ENCODE measurements at regions not wholly inside any gene's neighbourhood (a gene's known extent, or its start where the extent isn't known, plus 50 kb on each side); places are given as distances from the start of the nearest gene placed in this dataset.
"Not testable (repeated sequence)": the region's sequence is repeated elsewhere in the genome, so short reads cannot be mapped to it uniquely, and the experiment has no call there.

- not testable (repeated sequence) for DNase-seq
Observed at GRCh38 chr12:131214936-131215335, 261.2 kb downstream of the ADGRD1 start.

GRCh38 chr12:131216587-131216986, 262.9 kb downstream of the ADGRD1 start:
- not testable (repeated sequence) for DNase-seq

- no peak for DNase-seq
Observed at GRCh38 chr12:131217024-131217586, 263.4 kb downstream of the ADGRD1 start.

- no peak for DNase-seq
Observed at GRCh38 chr12:131218026-131218922, 264.6 kb downstream of the ADGRD1 start.

GRCh38 chr12:131218923-131219669, 265.4 kb downstream of the ADGRD1 start:
- no peak for DNase-seq

GRCh38 chr12:131219670-131220330, 266.1 kb downstream of the ADGRD1 start:
- no peak for DNase-seq

- DNase-seq, result no peak
Observed at GRCh38 chr12:131220331-131220685, 266.6 kb downstream of the ADGRD1 start.

GRCh38 chr12:131221061-131221956, 267.6 kb downstream of the ADGRD1 start:
- no peak for DNase-seq

- DNase-seq, result no peak
Observed at GRCh38 chr12:131221957-131222328, 268.2 kb downstream of the ADGRD1 start.

GRCh38 chr12:131222329-131223139, 268.8 kb downstream of the ADGRD1 start:
- no peak for DNase-seq

GRCh38 chr12:131223171-131223761, 269.6 kb downstream of the ADGRD1 start:
- no peak for DNase-seq

GRCh38 chr12:131223791-131224225, 270.1 kb downstream of the ADGRD1 start:
- no peak for DNase-seq

- DNase-seq, result not testable (repeated sequence)
Observed at GRCh38 chr12:131224226-131225065, 270.7 kb downstream of the ADGRD1 start.

- DNase-seq, result not testable (repeated sequence)
Observed at GRCh38 chr12:131225066-131225380, 271.3 kb downstream of the ADGRD1 start.

- DNase-seq, result no peak
Observed at GRCh38 chr12:131226345-131227265, 272.9 kb downstream of the ADGRD1 start.

- DNase-seq, result not testable (repeated sequence)
Observed at GRCh38 chr12:131227641-131228040, 273.9 kb downstream of the ADGRD1 start.

- not testable (repeated sequence) for DNase-seq
Observed at GRCh38 chr12:131229079-131229425, 275.3 kb downstream of the ADGRD1 start.

GRCh38 chr12:131229426-131230339, 276.0 kb downstream of the ADGRD1 start:
- DNase-seq, result no peak

Measured in activated CD4-positive, alpha-beta T cell treated with anti-CD3 and anti-CD28 coated beads, Interleukin-2, amount 50 U/mL, for 4 hours (primary cell).